Panc1 (cell line): ENCODE measurements at regions not wholly inside any gene's neighbourhood (a gene's known extent, or its start where the extent isn't known, plus 50 kb on each side); places are given as distances from the start of the nearest gene placed in this dataset.

ENCODE experiments used
- POLR2AphosphoS5 ChIP-seq: IDR thresholded peaks from 2 replicates; pipeline ENCODE4 v1.6.1; 2012; ENCODE audit warnings: mild to moderate bottlenecking, low read depth, low read length, moderate library complexity
- SIN3A ChIP-seq: IDR thresholded peaks from 2 replicates; pipeline ENCODE4 v1.6.1; 2012; ENCODE audit warnings: low read depth, mild to moderate bottlenecking, low read length, moderate library complexity, borderline replicate concordance; ENCODE audit not compliant: insufficient read depth
- TF ChIP-seq, protein P1 (sequence below): fragments of 450-650 bp; IDR thresholded peaks from 2 replicates; pipeline ENCODE4 v1.5.1; 2017; ENCODE audit warnings: mild to moderate bottlenecking
- TF ChIP-seq, protein P2 (sequence below), 2 experiments: IDR thresholded peaks; 2 replicates each; pipeline ENCODE4 v1.6.1; 2011 to 2012; ENCODE audit warnings: low read depth in 2 of 2, control low read depth in 1 of 2, low read length in 1 of 2, mild to moderate bottlenecking in 1 of 2, moderate library complexity in 1 of 2; ENCODE audit not compliant: insufficient read depth in 1 of 2

DNA sequence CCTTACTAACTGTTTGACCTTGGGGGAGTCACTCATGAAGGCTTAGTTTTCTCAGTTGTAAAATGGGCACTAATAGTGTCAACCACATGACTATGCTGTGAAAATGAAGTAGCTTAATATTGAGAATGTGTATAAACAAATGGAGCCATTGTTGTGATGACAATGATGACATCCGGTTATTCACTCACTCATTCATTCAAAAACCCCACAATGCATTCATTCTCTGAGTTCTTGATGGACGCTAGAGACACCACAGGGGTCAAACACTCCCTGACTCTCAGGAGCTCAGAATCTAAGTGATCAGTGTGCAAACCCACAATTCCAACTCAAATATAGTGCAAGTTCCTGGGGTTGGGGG lies 138.9 kb downstream of the FOXD2 start:
- TF ChIP-seq SIN3A (no peak), POLR2AphosphoS5 (no peak)
- TF ChIP-seq, protein P1, sequence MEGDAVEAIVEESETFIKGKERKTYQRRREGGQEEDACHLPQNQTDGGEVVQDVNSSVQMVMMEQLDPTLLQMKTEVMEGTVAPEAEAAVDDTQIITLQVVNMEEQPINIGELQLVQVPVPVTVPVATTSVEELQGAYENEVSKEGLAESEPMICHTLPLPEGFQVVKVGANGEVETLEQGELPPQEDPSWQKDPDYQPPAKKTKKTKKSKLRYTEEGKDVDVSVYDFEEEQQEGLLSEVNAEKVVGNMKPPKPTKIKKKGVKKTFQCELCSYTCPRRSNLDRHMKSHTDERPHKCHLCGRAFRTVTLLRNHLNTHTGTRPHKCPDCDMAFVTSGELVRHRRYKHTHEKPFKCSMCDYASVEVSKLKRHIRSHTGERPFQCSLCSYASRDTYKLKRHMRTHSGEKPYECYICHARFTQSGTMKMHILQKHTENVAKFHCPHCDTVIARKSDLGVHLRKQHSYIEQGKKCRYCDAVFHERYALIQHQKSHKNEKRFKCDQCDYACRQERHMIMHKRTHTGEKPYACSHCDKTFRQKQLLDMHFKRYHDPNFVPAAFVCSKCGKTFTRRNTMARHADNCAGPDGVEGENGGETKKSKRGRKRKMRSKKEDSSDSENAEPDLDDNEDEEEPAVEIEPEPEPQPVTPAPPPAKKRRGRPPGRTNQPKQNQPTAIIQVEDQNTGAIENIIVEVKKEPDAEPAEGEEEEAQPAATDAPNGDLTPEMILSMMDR: no peak
- TF ChIP-seq, protein P2, sequence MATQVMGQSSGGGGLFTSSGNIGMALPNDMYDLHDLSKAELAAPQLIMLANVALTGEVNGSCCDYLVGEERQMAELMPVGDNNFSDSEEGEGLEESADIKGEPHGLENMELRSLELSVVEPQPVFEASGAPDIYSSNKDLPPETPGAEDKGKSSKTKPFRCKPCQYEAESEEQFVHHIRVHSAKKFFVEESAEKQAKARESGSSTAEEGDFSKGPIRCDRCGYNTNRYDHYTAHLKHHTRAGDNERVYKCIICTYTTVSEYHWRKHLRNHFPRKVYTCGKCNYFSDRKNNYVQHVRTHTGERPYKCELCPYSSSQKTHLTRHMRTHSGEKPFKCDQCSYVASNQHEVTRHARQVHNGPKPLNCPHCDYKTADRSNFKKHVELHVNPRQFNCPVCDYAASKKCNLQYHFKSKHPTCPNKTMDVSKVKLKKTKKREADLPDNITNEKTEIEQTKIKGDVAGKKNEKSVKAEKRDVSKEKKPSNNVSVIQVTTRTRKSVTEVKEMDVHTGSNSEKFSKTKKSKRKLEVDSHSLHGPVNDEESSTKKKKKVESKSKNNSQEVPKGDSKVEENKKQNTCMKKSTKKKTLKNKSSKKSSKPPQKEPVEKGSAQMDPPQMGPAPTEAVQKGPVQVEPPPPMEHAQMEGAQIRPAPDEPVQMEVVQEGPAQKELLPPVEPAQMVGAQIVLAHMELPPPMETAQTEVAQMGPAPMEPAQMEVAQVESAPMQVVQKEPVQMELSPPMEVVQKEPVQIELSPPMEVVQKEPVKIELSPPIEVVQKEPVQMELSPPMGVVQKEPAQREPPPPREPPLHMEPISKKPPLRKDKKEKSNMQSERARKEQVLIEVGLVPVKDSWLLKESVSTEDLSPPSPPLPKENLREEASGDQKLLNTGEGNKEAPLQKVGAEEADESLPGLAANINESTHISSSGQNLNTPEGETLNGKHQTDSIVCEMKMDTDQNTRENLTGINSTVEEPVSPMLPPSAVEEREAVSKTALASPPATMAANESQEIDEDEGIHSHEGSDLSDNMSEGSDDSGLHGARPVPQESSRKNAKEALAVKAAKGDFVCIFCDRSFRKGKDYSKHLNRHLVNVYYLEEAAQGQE (IDR thresholded peaks at IDR 0.05; ENCODE audit: insufficient read depth in 1 of 2, low read depth in 2 of 2, low read length in 1 of 2): no peak
